CD4-positive, alpha-beta T cell treated with Interferon alpha-2 for 1 hour (primary cell): ENCODE measurements at regions not wholly inside any gene's neighbourhood (a gene's known extent, or its start where the extent isn't known, plus 50 kb on each side); places are given as distances from the start of the nearest gene placed in this dataset.
"Not testable (repeated sequence)": the region's sequence is repeated elsewhere in the genome, so short reads cannot be mapped to it uniquely, and the experiment has no call there.

ENCODE experiments used
- DNase-seq, 2 donors: peaks; one replicate each; pipeline ENCODE4 v3.0.0-alpha.2; 2020 to 2022

DNA sequence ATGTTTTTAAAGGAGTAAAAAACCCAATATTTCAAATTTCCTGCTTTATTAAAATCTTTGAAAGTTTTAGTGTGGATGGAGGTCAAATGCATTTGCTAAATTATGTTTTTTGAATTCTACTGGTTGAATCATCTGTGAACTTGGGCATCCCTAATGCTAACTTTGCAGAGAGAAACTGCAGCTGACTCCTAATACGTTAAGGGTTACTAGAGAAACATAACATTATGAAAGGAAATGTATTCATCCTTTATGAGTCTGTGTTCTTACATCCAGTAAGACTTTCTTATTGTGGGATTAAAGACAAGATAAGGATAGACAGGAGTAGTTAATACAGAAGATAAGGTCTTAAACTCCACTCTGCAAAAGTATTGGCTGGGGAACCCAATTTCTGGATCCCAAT is 140.6 kb downstream of the FAM124B start:
- DNase-seq = no peak

DNA sequence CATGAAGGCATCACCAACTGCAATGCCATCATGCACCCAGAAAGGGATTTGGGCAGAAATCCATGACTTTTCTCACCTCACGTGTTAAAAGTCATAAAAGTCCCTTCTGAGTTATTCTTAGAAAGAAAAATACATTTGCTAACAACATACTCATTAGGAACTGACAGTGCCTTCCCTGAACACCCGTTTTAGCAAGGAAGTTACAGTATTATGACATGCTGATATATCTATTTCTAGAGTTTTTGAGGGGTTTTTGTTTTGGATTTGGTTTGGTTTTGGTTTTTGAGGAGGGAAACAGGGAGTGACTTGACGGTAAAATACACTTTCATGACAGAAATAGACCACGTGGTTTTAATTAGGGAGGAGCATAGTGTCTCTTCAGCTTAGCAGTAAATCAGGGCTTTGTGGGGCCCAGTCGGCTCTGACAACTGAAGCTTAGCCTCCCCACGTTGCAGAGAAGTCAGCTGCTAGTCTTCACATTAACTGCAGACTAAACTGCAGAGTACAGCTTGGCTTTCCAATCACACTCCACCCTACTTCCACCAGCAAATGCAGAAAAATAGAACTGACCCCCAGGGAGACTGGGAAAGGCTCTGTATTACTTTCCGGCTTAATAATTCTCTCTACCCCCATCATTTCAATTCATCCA is 141.4 kb downstream of the FAM124B start:
- DNase-seq = no peak

DNA sequence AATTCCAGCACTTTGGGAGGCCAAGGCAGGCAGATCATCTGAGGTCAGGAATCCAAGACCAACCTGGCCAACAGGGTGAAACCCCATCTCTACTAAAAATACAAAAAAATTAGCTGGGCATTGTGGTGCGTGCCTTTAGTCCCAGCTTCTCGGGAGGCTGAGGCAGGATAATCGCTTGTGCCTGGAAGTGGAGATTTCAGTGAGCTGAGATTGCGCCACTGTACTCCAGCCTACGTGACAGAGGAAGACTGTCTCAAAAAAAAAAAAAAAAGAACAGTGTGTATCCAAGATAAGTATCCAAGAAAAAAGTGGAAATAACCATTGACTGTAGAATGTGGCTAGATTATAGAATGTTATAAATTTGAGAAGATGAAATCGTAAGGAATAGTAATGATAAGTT is 142.1 kb downstream of the FAM124B start:
- no peak for DNase-seq

DNA sequence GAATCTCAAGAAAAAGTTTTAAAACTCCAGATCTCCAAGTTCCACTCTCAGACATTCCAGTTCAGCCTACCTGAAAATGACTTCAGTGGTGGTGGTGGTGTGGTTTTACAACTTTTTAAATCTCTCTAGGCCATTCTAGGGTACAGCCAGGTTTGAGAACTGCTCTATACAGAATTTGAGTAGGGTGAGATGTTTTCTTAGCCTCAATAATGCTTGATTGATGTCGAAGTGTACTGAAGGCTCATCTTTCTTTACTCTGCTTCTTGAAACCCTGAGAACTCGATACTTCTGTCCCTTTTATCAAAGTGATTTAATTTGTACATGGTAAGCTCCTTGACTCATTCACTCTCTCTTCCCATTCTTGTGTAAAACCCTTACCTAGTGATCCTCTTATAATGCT is 143.8 kb downstream of the FAM124B start:
- DNase-seq = no peak

DNA sequence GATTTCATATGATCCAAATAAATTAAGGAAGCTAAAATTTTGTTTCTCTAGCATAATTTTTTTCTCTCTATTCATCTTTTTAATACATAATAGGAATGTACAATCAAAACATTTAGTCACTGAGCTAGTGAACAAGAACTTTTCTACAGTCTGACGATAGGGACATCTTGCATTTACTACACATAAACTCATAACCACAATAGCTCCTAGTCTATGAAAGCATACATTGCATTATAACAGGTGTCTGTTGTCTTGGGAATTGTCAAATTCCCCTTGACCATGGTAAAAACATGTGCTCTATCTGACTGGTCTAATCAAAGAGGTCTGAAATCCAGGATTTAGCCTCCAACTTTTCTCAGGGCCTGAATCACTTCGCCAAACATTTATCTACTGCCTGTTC is 144.8 kb downstream of the FAM124B start:
- no peak for DNase-seq

DNA sequence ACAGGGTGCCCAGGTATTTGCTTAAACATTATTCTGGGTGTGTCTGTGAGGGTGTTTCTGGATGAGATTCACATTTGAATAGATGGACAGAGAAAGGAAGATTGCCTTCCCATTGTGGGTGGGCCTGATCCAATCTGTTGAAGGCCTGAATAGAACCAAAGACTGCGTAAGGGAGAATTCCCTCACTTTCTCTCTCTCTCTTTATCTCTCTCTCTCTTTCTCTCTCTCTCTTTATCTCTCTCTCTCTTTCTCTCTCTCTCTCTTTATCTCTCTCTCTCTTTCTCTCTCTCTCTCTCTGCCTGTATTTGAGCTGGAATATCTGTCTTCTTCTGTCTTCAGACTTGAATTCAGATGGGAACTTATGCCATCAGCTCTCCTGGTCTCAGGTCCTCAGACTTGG is 148.4 kb downstream of the FAM124B start:
- no peak for DNase-seq

DNA sequence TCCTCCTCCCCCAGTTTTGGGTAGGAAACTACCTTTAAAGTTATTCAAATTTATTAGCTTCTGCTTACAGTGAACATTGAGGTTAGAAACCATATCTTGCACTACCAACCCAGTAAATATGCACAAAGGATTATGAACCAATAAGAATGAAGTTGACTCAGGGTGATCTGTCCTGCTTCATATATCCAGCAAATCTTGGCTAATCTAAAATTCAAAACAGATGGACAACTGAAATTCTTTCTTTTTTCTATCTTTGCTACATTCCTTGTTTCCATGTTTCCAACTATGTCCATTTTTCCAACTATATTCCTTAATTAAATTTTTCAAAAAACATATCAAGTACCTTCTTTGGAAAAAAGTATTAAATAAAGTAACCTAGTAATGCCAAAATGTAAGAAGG is 149.3 kb downstream of the FAM124B start:
- DNase-seq = no peak

DNA sequence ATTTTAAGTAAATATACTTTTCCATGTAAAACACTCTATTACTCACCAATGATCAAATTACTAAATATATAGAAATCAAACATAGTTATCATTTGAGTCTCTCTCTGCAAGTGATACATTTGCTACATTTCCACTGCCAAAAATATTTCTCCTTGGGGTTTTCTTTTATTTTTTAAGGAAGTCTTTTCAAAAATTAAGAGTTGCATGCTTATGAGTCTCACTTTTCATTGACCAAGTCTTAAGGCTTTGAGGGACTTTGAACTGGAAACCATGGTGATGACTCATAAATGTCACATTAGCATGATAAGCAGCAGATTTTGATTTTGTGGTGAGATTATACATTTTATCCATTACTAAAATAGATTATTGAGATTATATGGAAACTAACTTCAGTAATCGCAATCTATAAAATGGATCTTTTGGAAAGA is 152.9 kb downstream of the FAM124B start:
- DNase-seq = no peak

DNA sequence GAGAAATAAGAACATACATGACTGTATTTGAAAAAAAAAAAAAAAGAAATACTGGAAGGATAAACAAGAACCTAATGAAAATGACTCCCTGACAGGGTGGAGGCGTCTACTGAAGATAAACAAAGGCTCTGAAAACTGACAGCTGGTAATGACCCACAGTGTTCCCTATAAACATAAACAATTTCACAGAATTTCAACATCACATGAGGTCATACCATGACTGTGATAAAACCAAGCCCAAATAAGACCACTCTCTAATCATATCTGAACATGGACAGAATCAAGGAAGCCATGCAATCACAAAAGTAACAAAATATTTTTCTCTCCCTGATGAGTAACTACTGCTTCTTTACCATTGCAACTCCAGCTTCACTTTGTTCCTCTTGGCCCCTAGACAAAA is 159.3 kb downstream of the FAM124B start:
- no peak for DNase-seq

DNA sequence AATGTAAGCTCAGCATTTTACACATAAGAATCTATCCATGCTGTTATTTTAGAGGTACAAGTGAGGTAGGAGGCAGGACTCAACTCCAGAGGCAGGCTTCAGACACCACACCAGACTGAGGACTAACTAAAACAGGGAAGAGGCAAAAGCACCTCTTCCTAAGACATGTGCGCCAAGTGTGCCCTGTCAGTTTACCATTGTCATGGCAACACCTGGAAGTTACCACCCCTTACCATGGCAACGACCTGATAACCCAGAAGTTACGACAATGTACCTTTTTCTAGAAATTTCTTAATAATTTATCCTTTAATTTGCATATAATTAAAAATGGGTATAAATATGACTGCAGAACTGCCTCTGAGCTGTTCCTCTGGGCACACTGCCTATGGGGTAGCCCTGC is 160.1 kb downstream of the FAM124B start:
- DNase-seq = no peak

DNA sequence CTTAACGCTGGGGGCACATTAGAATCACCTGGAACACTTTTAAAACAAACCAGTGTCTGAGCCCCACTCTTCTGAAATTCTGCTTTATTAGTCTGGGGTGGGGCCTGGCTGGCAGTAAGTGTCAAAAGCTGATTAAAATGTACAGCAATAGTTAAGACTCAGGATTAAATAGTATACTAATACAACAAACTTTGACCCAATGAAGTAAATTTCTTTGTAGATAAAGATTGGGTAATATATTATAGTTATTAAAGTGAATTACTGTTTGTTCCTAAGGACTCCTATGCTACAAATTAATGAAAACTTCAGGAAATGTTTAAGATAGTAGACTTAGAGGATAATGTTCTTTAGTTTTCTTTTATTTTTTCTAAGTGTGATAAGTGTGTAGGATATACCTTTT is 160.9 kb downstream of the FAM124B start:
- DNase-seq = no peak

DNA sequence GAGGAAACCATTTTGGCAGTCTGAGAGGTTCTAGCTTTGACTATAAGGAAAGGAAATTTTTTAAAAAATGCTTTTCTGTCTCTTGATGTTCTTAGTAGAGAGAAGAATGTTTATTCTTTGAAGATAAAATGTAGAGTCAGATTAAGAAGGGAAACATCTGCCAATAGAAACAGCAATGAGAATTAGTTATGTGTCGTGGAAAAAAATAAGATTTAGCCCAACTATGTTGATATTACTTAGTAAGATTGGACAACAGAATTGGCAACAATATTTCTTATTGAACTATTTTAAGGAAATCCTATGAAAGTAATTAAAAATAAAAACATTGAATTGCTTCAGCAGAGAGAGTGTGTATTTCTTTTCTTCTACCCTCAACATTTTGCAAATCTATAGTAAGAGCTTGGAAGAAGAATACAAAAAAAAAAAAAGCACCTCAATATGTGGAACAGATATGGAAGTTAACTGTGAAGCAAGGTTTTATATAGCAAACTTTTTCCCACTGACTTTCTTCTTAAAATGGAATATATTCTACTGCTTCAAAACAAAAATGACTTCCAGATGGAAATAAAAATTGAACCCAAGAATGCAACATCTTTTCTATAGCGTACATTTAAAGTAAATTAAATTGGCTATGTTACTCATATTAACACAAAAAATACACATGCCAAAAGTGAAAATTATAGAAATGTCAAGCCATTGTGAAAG is 177.9 kb downstream of the FAM124B start:
- no peak for DNase-seq

DNA sequence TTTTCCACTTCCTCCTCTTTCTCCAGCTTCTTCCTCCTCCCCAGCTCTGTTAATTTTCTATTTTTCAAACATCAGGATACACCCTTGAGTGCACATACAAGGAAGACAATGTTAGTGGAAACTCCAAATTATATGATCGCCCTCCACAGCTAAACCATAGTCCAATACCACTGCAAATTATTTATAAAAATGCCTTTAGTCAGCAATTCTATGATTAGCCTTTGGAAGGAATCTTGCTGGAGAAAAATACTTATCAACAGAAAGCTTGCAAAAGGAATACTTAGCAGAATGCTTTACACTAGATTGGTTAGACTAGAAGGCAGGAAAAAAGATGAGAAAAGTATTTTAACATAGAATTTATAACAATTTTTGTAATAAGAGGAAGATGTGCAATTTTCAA is 178.9 kb downstream of the FAM124B start:
- no peak for DNase-seq

DNA sequence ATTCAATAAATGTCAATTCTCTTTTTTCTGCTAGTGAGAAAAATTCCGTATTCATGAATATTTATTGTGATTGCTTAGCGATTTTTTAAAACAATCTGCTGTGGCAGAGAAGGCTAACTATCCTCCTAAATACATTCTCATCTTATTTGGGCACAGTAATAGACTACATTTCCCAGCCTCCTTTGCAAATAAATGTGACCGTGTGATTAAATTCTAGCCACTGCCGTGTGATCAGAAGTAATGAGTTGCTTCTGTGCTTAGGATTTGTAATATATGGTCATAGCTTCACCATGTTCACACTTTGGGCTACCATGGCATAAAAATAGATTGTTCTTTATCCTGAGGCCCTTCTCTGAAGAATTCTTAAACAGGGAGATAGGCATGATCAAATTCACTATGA is 179.6 kb downstream of the FAM124B start:
- DNase-seq = no peak

DNA sequence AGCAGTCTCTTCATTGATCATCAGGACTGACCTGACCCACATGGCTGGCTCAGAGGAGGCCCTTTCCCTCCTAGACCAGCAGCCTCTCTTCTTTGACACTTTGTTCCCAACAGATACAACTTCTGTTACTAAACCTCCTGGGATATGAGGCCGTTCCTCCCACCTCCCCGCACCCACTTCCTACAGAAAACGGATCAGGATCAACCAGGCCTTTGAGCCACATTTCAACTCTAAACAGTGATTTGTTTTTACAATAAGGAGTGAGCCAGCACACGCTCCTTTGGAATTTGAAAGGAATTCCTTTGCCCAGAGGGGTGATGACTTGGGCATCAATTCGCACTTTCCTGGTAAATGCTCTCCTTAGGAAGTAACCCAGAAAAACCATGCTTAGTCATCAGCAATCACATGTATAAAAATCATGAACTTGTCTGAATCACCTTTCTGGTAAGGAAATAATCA is 180.4 kb downstream of the FAM124B start:
- no peak for DNase-seq

DNA sequence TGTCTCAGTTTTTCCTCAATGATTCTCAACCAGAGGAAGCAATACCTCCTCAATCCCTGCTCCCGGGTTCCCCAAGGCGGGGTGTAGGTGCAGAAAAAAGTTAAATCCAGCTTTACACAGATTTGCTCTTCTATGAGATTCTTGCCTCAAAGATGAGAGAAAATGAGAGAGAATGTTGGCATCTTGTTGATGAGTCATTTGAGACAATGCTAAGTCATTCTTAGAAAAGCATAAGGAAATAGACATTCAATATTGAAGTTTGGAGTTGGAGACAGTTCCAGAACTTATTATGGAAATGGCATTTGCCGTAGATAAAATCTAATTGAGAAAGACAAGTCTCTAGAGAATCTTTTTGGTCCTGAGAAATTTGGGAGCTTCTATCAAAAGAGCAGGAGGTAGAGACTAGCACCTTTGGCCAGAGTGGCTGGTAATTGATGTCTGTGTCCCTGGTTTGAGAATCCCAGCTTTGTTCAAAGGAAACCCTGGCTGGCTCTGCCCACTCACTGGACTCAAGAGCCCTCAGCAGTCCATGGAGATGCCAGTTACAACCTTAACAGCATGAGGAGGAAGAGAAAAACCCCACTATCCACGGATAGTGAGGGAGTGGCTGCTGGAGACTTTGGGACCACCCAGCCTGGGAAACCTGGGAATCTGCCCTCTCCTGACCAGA is 181.2 kb downstream of the FAM124B start:
- DNase-seq = no peak

DNA sequence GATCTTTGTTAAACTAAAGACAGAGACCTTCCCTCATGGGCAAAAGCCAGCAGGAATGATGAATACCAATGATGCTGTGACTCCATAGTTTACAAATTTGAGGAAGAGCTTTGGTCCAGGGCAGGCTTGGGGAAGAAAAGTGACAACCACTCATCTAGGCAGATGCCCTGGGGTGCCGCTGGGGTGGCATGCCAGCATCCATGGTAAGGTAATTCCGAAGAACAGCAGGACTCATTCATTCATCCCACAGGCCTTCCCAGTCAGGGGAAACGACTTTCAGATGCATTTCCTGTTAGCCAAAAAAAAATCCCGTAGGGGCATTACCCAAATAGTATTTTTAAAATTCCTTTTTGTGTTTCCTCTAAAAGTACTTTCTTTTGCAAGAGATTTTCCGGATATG is 180.7 kb upstream of the SERPINE2 start:
- no peak for DNase-seq

DNA sequence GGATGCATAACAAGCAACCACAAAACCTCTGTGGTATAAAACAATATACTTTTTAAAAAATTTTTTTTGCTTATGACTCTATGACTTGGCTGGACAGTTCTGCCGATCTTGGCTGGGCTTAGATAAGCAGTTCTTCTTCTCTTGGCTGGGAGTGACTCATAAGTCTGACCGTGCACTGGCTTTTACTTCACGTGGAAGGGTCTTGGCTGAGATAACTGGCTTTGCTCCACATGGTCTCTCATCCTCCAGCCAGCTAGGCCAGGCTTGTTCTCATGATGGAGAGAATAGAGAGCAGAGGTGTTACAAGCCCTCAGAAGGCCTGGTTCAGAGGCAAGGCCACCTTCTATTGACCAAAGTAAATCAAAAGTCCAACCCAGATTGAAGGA is 178.9 kb upstream of the SERPINE2 start:
- DNase-seq = no peak

DNA sequence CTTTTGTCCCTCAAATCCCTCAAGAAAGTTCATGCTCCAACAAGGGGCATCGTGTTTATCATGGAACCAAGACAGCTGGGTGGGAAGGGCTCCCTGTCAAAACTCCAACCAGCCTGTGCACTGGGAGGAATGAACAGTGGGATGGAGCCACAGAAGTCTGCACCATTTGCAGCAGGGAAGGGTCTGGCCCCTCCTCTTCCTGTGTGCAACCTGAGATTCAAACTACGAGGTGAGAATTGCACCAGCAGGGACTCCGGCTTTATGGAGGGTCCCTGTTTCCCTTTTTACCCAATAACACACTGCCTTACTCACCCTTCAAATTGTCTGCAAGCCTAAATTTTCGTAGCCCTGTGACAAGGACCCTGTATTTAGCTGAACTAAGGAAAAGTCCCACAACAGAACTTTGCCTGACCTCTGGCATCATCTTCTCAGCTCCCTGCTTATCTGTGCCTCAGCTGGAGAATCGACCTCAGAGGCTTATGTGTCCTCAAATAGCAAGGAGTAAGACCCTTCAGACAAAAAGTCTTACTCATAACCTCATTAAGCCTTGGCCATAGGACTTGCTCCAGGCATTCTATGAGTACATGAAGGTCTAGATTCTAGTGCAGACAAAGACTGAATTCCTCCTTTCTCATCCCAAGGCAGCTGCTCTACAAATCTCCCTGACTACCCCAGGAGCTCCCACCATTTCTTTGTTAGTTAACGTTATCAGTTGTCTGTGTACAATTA is 178.3 kb upstream of the SERPINE2 start:
- no peak for DNase-seq

DNA sequence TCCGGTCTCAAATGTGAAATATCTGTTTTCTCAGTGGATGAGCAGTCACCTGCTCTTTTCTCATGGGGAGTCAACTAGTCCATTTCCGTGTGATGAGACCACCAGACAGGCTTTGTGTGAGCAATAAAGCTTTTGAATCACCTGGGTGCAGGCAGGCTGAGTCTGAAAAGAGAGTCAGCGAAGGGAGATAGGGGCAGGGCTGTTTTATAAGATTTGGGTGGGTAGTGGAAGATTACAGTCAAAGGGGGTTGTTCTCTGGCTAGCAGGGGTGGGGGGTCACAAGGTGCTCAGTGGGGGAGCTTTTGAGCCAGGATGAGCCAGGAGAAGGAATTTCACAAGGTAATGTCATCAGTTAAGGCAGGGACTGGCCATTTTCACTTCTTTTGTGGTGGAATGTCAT is 176.5 kb upstream of the SERPINE2 start:
- not testable (repeated sequence) for DNase-seq

DNA sequence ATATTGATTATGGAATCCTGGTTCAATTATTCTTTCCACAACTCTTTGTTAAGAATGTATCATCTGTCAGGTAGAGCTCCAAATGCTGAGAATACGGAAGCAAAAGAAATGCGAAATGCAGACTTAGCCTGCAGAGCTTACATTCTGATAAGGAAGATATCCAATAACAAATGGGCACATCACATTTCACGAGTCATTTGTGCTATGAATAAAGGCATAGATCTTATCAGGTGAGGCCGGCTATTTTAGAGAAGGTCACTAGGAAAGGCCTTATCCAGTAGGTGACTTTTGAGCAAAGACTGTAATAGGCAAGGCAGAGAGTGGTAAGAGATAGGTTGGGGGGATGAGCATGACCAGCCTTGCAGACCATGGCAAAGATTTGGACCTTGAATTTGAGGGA is 174.3 kb upstream of the SERPINE2 start:
- DNase-seq = no peak

DNA sequence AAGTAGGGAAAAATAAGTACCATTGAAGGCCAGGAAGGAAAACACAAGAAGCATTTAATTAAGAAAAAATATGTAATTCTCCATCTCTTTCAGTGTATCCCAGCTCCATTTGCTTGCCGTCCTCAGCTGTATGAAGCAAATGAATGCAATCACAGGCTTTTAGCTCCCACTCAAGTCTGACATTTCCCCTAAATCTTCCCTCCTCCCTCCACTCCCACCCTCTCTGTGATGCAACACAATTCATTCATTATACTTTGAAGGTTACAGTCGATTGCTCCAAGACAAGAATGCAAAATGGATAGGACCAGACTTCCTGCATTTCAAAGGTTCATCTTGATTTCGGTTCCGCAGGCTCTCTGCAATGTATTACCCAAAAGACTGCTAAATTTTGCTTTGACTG is 172.7 kb upstream of the SERPINE2 start:
- no peak for DNase-seq

DNA sequence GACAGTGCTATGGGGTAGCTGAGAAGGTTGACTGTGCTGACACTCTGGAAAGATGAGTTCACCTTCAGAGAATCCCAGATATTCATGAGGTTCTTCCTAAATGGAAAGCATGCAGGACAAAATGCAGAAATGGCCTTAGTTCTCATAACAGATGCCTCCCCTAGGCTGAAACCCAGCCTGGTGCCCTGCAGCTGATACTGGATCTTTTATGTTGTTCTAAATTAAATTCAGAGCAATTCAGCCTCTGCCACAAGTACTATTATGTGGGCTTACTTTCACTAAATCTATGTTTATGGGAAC is 172.0 kb upstream of the SERPINE2 start:
- no peak for DNase-seq
